Panc1 (cell line): ENCODE measurements at regions not wholly inside any gene's neighbourhood (a gene's known extent, or its start where the extent isn't known, plus 50 kb on each side); places are given as distances from the start of the nearest gene placed in this dataset.

Experiments used
- ATAC-seq: fragments of 200-7000 bp; cut with Tn5 transposase; 2 replicates; pipeline ENCODE4 v1.9.1; 2020; ENCODE audit warnings: mild to moderate bottlenecking, moderate library complexity
- BruUV-seq: library from RNA; stranded (reverse); fragments of 400-500 nt; replicated peaks from 2 replicates; lab custom pipeline; 2021; lab: Mats Ljungman, UMichigan
- CTCF ChIA-PET: fragments of 300-600 bp; sonication (Branson Sonifier 250); formaldehyde crosslinking; loops from one replicate; lab custom pipeline; 2022; ENCODE audit warnings: antibody characterized with exemption; lab: Charles Lee
- POLR2A ChIA-PET: fragments of 300-600 bp; sonication (Branson Sonifier 250); formaldehyde crosslinking; loops from one replicate; lab custom pipeline; 2022; ENCODE audit warnings: antibody characterized with exemption; lab: Charles Lee
- DNase-seq: peaks from one replicate; pipeline ENCODE4 v3.0.0-alpha.2; 2010; ENCODE audit warnings: low read depth, low spot score
- H3K27ac ChIP-seq: 2 replicates; pipeline ENCODE4 v1.5.1; 2011; ENCODE audit warnings: mild to moderate bottlenecking, low read length, inconsistent platforms
- H3K27me3 ChIP-seq: fragments of 200-500 bp; sonication (Bioruptor generic); 2 replicates; pipeline ENCODE4 v1.6.0; 2014; ENCODE audit warnings: low read length, inconsistent platforms; ENCODE audit not compliant: control insufficient read depth, insufficient read depth
- H3K36me3 ChIP-seq: fragments of 200-500 bp; sonication (Bioruptor generic); 2 replicates; pipeline ENCODE4 v1.5.1; 2014; ENCODE audit warnings: inconsistent platforms, mild to moderate bottlenecking, low read length, moderate library complexity; ENCODE audit not compliant: control insufficient read depth, insufficient read depth
- H3K4me1 ChIP-seq: 2 replicates; pipeline ENCODE4 v1.5.1; 2011; ENCODE audit warnings: inconsistent platforms, mild to moderate bottlenecking, low read length, moderate library complexity; ENCODE audit not compliant: control insufficient read depth, insufficient read depth
- H3K4me3 ChIP-seq, 2 experiments: 2 replicates each; pipeline ENCODE4 v1.5.1; 2011 to 2012; ENCODE audit warnings: low read depth in 2 of 2, low read length in 2 of 2, mild to moderate bottlenecking in 2 of 2, inconsistent platforms in 1 of 2, moderate library complexity in 1 of 2
- H3K9me3 ChIP-seq: fragments of 200-500 bp; sonication (Bioruptor generic); 2 replicates; pipeline ENCODE4 v1.5.1; 2014; ENCODE audit warnings: low read depth, mild to moderate bottlenecking, inconsistent platforms, low read length, moderate library complexity; ENCODE audit not compliant: control insufficient read depth, insufficient read depth
- POLR2AphosphoS5 ChIP-seq: IDR thresholded peaks from 2 replicates; pipeline ENCODE4 v1.6.1; 2012; ENCODE audit warnings: mild to moderate bottlenecking, low read depth, low read length, moderate library complexity
- SIN3A ChIP-seq: IDR thresholded peaks from 2 replicates; pipeline ENCODE4 v1.6.1; 2012; ENCODE audit warnings: low read depth, mild to moderate bottlenecking, low read length, moderate library complexity, borderline replicate concordance; ENCODE audit not compliant: insufficient read depth
- TCF7L2 ChIP-seq: IDR thresholded peaks from 2 replicates; pipeline ENCODE4 v1.6.1; 2011; ENCODE audit warnings: mild to moderate bottlenecking, low read depth, low read length, inconsistent platforms
- in situ Hi-C: cut with HindIII; loops from 2 replicates; pipeline ENCODE4 v1.10.0; 2016; ENCODE audit warnings: low sequenced_read_pairs, low pct_unique_long_range_greater_than_20kb
- intact Hi-C: fragments of 100-400 bp; cut with micrococcal nuclease; formaldehyde crosslinking; loops from one replicate; pipeline ENCODE4 v1.10.0; 2022; ENCODE audit not compliant: unreplicated experiment
- TF ChIP-seq, protein P1 (sequence below): fragments of 450-650 bp; IDR thresholded peaks from 2 replicates; pipeline ENCODE4 v1.5.1; 2017; ENCODE audit warnings: mild to moderate bottlenecking
- TF ChIP-seq, protein P2 (sequence below), 2 experiments: IDR thresholded peaks; 2 replicates each; pipeline ENCODE4 v1.6.1; 2011 to 2012; ENCODE audit warnings: low read depth in 2 of 2, control low read depth in 1 of 2, low read length in 1 of 2, mild to moderate bottlenecking in 1 of 2, moderate library complexity in 1 of 2; ENCODE audit not compliant: insufficient read depth in 1 of 2

DNA sequence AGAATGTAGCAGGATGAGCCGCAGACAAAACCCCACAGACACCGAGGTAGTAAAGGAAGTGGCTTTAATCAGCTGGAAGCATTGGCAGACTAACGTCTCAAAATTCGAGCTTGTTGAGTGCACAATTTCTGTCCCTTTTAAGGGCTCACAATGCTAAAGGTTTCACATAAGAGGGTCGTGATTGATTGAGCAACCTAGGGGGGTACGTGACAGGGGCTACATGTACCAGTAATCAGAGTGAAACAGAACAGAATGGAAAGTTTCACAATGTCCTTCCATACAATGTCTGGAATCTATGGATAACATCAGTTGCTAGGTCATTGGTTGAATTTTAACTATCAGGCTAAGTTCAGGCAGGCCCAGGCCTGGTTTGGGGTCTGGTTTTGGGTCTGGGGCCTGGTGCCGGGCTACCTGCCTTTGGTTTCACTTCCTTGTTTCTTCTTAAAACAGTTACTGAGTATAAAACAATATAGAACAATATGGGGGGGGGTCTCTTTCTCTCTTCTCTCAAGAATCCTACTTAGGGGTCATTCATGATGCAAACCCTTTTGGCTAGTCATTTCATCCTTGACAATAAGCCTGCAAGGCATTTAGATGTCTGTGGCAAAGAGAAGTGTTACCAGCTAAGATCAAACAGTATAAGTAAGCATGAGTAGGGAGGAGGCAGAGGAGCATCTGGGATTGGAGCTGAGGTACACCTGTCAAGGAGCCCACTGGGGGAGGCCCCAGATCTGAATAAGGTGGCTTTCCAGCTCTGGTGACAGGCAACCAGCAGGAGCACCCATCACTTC, 364.1 kb downstream of the TNS3 start:
- Histone ChIP-seq H3K4me3 (no peak overlapping the region), H3K27me3 (peaks cover 4% of the 10 kb centered on the region; the same call in 1 of the 2 replicates), H3K9me3 (no peaks in the 10 kb centered on the region), H3K4me1 (no peaks in the 10 kb centered on the region), H3K36me3 (no peaks in the 10 kb centered on the region), H3K27ac (no peak overlapping the region)
- ChIA-PET CTCF (no interaction called here), POLR2A (no interaction called here)
- ATAC-seq = no peak
- in situ Hi-C loops (no loop called here), intact Hi-C loops (no loop called here)
- BruUV-seq = no TSS peak
- TF ChIP-seq, protein P1, sequence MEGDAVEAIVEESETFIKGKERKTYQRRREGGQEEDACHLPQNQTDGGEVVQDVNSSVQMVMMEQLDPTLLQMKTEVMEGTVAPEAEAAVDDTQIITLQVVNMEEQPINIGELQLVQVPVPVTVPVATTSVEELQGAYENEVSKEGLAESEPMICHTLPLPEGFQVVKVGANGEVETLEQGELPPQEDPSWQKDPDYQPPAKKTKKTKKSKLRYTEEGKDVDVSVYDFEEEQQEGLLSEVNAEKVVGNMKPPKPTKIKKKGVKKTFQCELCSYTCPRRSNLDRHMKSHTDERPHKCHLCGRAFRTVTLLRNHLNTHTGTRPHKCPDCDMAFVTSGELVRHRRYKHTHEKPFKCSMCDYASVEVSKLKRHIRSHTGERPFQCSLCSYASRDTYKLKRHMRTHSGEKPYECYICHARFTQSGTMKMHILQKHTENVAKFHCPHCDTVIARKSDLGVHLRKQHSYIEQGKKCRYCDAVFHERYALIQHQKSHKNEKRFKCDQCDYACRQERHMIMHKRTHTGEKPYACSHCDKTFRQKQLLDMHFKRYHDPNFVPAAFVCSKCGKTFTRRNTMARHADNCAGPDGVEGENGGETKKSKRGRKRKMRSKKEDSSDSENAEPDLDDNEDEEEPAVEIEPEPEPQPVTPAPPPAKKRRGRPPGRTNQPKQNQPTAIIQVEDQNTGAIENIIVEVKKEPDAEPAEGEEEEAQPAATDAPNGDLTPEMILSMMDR = no peak
- TF ChIP-seq SIN3A (no peak), POLR2AphosphoS5 (no peak), TCF7L2 (no peak)
- TF ChIP-seq, protein P2, sequence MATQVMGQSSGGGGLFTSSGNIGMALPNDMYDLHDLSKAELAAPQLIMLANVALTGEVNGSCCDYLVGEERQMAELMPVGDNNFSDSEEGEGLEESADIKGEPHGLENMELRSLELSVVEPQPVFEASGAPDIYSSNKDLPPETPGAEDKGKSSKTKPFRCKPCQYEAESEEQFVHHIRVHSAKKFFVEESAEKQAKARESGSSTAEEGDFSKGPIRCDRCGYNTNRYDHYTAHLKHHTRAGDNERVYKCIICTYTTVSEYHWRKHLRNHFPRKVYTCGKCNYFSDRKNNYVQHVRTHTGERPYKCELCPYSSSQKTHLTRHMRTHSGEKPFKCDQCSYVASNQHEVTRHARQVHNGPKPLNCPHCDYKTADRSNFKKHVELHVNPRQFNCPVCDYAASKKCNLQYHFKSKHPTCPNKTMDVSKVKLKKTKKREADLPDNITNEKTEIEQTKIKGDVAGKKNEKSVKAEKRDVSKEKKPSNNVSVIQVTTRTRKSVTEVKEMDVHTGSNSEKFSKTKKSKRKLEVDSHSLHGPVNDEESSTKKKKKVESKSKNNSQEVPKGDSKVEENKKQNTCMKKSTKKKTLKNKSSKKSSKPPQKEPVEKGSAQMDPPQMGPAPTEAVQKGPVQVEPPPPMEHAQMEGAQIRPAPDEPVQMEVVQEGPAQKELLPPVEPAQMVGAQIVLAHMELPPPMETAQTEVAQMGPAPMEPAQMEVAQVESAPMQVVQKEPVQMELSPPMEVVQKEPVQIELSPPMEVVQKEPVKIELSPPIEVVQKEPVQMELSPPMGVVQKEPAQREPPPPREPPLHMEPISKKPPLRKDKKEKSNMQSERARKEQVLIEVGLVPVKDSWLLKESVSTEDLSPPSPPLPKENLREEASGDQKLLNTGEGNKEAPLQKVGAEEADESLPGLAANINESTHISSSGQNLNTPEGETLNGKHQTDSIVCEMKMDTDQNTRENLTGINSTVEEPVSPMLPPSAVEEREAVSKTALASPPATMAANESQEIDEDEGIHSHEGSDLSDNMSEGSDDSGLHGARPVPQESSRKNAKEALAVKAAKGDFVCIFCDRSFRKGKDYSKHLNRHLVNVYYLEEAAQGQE (IDR thresholded peaks at IDR 0.05; ENCODE audit: insufficient read depth in 1 of 2, low read depth in 2 of 2, low read length in 1 of 2) = no peak
- DNase-seq = no peak

DNA sequence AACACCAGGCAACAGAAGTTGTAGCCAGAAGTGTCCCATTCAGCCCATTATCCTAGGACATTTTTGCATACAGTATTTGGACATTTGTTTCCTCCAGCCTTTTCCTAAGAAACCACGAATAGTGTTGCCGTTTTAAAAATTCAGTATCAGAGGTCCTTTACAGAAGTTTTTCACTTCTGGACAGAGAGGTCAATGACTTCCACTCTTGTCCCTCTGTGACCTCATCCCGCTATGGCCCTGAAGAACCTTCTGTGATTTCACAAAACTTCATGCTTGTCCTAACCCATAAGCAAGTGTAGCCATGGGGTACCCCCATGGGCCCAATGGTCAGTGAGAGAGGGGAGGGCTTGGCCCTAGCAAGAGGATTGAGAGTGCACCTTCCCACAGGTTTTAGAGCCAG, 364.8 kb downstream of the TNS3 start:
- Histone ChIP-seq H3K4me3 (no peak overlapping the region), H3K36me3 (no peaks in the 10 kb centered on the region), H3K9me3 (no peaks in the 10 kb centered on the region), H3K27ac (no peak overlapping the region), H3K27me3 (peaks cover 6% of the 10 kb centered on the region), H3K4me1 (no peaks in the 10 kb centered on the region)
- intact Hi-C loops (no loop called here), in situ Hi-C loops (no loop called here)
- TF ChIP-seq POLR2AphosphoS5 (no peak), SIN3A (no peak), TCF7L2 (no peak)
- TF ChIP-seq, protein P1 = no peak
- ChIA-PET POLR2A (no interaction called here), CTCF (no interaction called here)
- ATAC-seq (no peak), DNase-seq (no peak)
- BruUV-seq = no TSS peak
